SU-DHL-6 (cell line): ENCODE measurements at regions not wholly inside any gene's neighbourhood (a gene's known extent, or its start where the extent isn't known, plus 50 kb on each side); places are given as distances from the start of the nearest gene placed in this dataset.

Experiments
- EZH2phosphoT487 ChIP-seq: fragments of 200-600 bp; sonication (generic), shearing (Covaris generic); conservative IDR thresholded peaks from 2 replicates; pipeline ENCODE4 v1.6.1; 2018; ENCODE audit warnings: mild to moderate bottlenecking, antibody characterized with exemption, low read length, moderate library complexity, mixed read lengths
- TF ChIP-seq, protein P1 (sequence below): fragments of 200-600 bp; sonication (generic); IDR thresholded peaks from one replicate; pipeline ENCODE4 v1.5.1; 2017; ENCODE audit warnings: antibody characterized with exemption, mild to moderate bottlenecking, low read length, moderate library complexity; ENCODE audit not compliant: insufficient read depth, poor library complexity, severe bottlenecking

DNA sequence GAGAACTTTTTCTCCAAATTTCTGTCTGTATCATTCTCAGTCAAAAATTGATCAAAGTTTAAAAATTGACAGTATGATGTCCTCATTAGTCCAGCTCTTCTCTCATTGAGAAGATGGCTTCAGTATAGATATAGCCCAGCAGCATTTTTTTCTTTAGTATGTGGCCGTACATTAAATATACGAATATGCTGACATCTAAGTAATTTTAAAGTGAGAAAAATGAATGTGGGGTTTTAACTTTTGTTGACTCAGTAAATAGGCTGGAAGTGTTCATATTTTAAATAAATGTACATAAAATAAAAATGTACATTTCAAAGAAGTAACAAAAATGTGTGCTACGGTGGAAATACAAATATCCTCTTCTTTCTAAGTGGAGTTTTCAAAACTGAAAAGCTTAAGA lies 123.5 kb upstream of the PKN2 start:
- TF ChIP-seq, protein P1, sequence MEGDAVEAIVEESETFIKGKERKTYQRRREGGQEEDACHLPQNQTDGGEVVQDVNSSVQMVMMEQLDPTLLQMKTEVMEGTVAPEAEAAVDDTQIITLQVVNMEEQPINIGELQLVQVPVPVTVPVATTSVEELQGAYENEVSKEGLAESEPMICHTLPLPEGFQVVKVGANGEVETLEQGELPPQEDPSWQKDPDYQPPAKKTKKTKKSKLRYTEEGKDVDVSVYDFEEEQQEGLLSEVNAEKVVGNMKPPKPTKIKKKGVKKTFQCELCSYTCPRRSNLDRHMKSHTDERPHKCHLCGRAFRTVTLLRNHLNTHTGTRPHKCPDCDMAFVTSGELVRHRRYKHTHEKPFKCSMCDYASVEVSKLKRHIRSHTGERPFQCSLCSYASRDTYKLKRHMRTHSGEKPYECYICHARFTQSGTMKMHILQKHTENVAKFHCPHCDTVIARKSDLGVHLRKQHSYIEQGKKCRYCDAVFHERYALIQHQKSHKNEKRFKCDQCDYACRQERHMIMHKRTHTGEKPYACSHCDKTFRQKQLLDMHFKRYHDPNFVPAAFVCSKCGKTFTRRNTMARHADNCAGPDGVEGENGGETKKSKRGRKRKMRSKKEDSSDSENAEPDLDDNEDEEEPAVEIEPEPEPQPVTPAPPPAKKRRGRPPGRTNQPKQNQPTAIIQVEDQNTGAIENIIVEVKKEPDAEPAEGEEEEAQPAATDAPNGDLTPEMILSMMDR: no peak
- no peak for TF ChIP-seq EZH2phosphoT487
